Mammary epithelial cell (primary cell): ENCODE measurements at regions not wholly inside any gene's neighbourhood (a gene's known extent, or its start where the extent isn't known, plus 50 kb on each side); places are given as distances from the start of the nearest gene placed in this dataset.

Experiments
- CTCF ChIP-seq, 2 donors: IDR thresholded peaks in 1 of 2; conservative IDR thresholded peaks in 1 of 2; 2 replicates each; pipeline ENCODE4 v1.5.1; 2011 to 2012; ENCODE audit warnings: inconsistent platforms in 2 of 2, low read length in 2 of 2, mild to moderate bottlenecking in 2 of 2, control low read depth in 1 of 2, low read depth in 1 of 2; ENCODE audit not compliant: insufficient read depth in 1 of 2; ENCODE audit errors: extremely low read depth in 1 of 2
- EZH2 ChIP-seq: IDR thresholded peaks from 2 replicates; pipeline ENCODE4 v1.6.1; 2012; ENCODE audit warnings: low read length, inconsistent platforms, borderline replicate concordance

- TF ChIP-seq CTCF (conservative IDR thresholded peaks at IDR 0.05 in 1 of 2, IDR thresholded peaks at IDR 0.05 in 1 of 2; ENCODE audit: extremely low read depth in 1 of 2, insufficient read depth in 1 of 2, low read depth in 1 of 2, low read length in 2 of 2) (no peak), EZH2 (no peak)
Observed at GRCh38 chr2:121858369-121858768, 102.9 kb downstream of the TSN start.
